ENCODE measurements at regions not wholly inside any gene's neighbourhood (a gene's known extent, or its start where the extent isn't known, plus 50 kb on each side); places are given as distances from the start of the nearest gene placed in this dataset.

- Histone ChIP-seq H2AFZ (ENCODE audit: low read length) (no peak overlapping the region), H3K9me2 (replicated peaks; ENCODE audit: low read depth, low read length) (no peaks in the 10 kb centered on the region), H3F3A (ENCODE audit: low read depth) (no peaks in the 10 kb centered on the region), H3K36me3 (ENCODE audit: insufficient read depth, low read length) (no peaks in the 10 kb centered on the region), H3K9me3 (ENCODE audit: insufficient read depth, low read depth, low read length) (no peaks in the 10 kb centered on the region), H3K4me1 (ENCODE audit: insufficient read depth, low read length, poor library complexity, severe bottlenecking) (no peaks in the 10 kb centered on the region), H3K27me3 (ENCODE audit: insufficient read depth, low read length, poor library complexity, severe bottlenecking) (no peaks in the 10 kb centered on the region), H3K9ac (ENCODE audit: low read depth, low read length, poor library complexity, severe bottlenecking) (no peak overlapping the region), H4K20me1 (ENCODE audit: insufficient read depth, low read length, poor library complexity, severe bottlenecking) (no peaks in the 10 kb centered on the region), H3K4me3 (ENCODE audit: low read length, poor library complexity, severe bottlenecking) (no peak overlapping the region), H3K79me2 (ENCODE audit: insufficient read depth, low read length) (no peaks in the 10 kb centered on the region), H3K4me2 (ENCODE audit: low read depth, low read length, poor library complexity, severe bottlenecking) (no peak overlapping the region)
- TF ChIP-seq EZH2phosphoT487 (IDR thresholded peaks at IDR 0.05; ENCODE audit: borderline replicate concordance): no peak
- no peak for TF ChIP-seq CTCF (conservative IDR thresholded peaks at IDR 0.05; ENCODE audit: low read length)
Observed at GRCh38 chr2:82964341-82964740, 1494.7 kb downstream of the SUCLG1 start.

GRCh38 chr2:82959727-82960126 is 1499.4 kb downstream of the SUCLG1 start:
- no peaks in the 10 kb centered on the region for H4K20me1 ChIP-seq (ENCODE audit: insufficient read depth, low read length, poor library complexity, severe bottlenecking)
- no peaks in the 10 kb centered on the region for H3F3A ChIP-seq (ENCODE audit: low read depth)
- no peaks in the 10 kb centered on the region for H3K79me2 ChIP-seq (ENCODE audit: insufficient read depth, low read length)
- TF ChIP-seq EZH2phosphoT487 (IDR thresholded peaks at IDR 0.05; ENCODE audit: borderline replicate concordance) (no peak), CTCF (conservative IDR thresholded peaks at IDR 0.05; ENCODE audit: low read length) (no peak)
- no peak overlapping the region for H2AFZ ChIP-seq (ENCODE audit: low read length)
- no peaks in the 10 kb centered on the region for H3K9me2 ChIP-seq (replicated peaks; ENCODE audit: low read depth, low read length)
- no peaks in the 10 kb centered on the region for H3K4me1 ChIP-seq (ENCODE audit: insufficient read depth, low read length, poor library complexity, severe bottlenecking)
- no peak overlapping the region for H3K4me3 ChIP-seq (ENCODE audit: low read length, poor library complexity, severe bottlenecking)
- H3K9me3 ChIP-seq (ENCODE audit: insufficient read depth, low read depth, low read length): no peaks in the 10 kb centered on the region
- no peak overlapping the region for H3K4me2 ChIP-seq (ENCODE audit: low read depth, low read length, poor library complexity, severe bottlenecking)
- no peaks in the 10 kb centered on the region for H3K36me3 ChIP-seq (ENCODE audit: insufficient read depth, low read length)
- H3K9ac ChIP-seq (ENCODE audit: low read depth, low read length, poor library complexity, severe bottlenecking): no peak overlapping the region
- H3K27me3 ChIP-seq (ENCODE audit: insufficient read depth, low read length, poor library complexity, severe bottlenecking): no peaks in the 10 kb centered on the region

GRCh38 chr2:82954868-82955267 is 1504.2 kb downstream of the SUCLG1 start:
- Histone ChIP-seq H3K9me3 (ENCODE audit: insufficient read depth, low read depth, low read length) (no peaks in the 10 kb centered on the region), H3K4me2 (ENCODE audit: low read depth, low read length, poor library complexity, severe bottlenecking) (no peak overlapping the region), H3K27me3 (ENCODE audit: insufficient read depth, low read length, poor library complexity, severe bottlenecking) (no peaks in the 10 kb centered on the region), H3K9me2 (replicated peaks; ENCODE audit: low read depth, low read length) (no peaks in the 10 kb centered on the region), H3K4me3 (ENCODE audit: low read length, poor library complexity, severe bottlenecking) (no peak overlapping the region), H3K36me3 (ENCODE audit: insufficient read depth, low read length) (no peaks in the 10 kb centered on the region), H3F3A (ENCODE audit: low read depth) (no peaks in the 10 kb centered on the region), H3K79me2 (ENCODE audit: insufficient read depth, low read length) (no peaks in the 10 kb centered on the region), H3K9ac (ENCODE audit: low read depth, low read length, poor library complexity, severe bottlenecking) (no peak overlapping the region), H4K20me1 (ENCODE audit: insufficient read depth, low read length, poor library complexity, severe bottlenecking) (no peaks in the 10 kb centered on the region), H3K4me1 (ENCODE audit: insufficient read depth, low read length, poor library complexity, severe bottlenecking) (no peaks in the 10 kb centered on the region), H2AFZ (ENCODE audit: low read length) (no peak overlapping the region)
- TF ChIP-seq EZH2phosphoT487 (IDR thresholded peaks at IDR 0.05; ENCODE audit: borderline replicate concordance): no peak
- TF ChIP-seq CTCF (conservative IDR thresholded peaks at IDR 0.05; ENCODE audit: low read length): no peak

Data from Loucy (cell line).